HCT116 (cell line): ENCODE measurements at regions not wholly inside any gene's neighbourhood (a gene's known extent, or its start where the extent isn't known, plus 50 kb on each side); places are given as distances from the start of the nearest gene placed in this dataset.
"Not testable (repeated sequence)": the region's sequence is repeated elsewhere in the genome, so short reads cannot be mapped to it uniquely, and the experiment has no call there.

ENCODE experiments used
- ATAC-seq: fragments of 200-7000 bp; cut with Tn5 transposase; 2 replicates; pipeline ENCODE4 v1.9.1; 2020; ENCODE audit warnings: mild to moderate bottlenecking, moderate library complexity
- BruUV-seq: library from RNA; stranded (reverse); fragments of 400-500 nt; replicated peaks from 2 replicates; lab custom pipeline; 2021; lab: Mats Ljungman, UMichigan
- CTCF ChIA-PET: fragments of 300-600 bp; sonication (Branson Sonifier 250); formaldehyde crosslinking; loops from one replicate; lab custom pipeline; 2021; ENCODE audit warnings: antibody characterized with exemption; lab: Charles Lee
- POLR2A ChIA-PET: fragments of 300-600, 350-600 bp; sonication (Branson Sonifier 250); formaldehyde crosslinking; loops from one replicate; lab custom pipeline; 2021; ENCODE audit warnings: antibody characterized with exemption; lab: Charles Lee
- RAD21 ChIA-PET, 2 experiments: fragments of 300-600 bp; sonication (Branson Sonifier 250); formaldehyde crosslinking; loops; one replicate each; lab custom pipeline; 2023; ENCODE audit warnings: low total read pairs in 2 of 2; ENCODE audit not compliant: uncharacterized antibody in 2 of 2, unreplicated experiment in 2 of 2, low non-redundant PET in 1 of 2; lab: Charles Lee
- DNase-seq: peaks from one replicate; pipeline ENCODE4 v3.0.0-alpha.2; 2010; ENCODE audit warnings: low read depth, low spot score
- H2AFZ ChIP-seq: fragments of 200-600 bp; shearing (Covaris generic), sonication (generic); 2 replicates; pipeline ENCODE4 v1.6.1; 2017; ENCODE audit warnings: low read depth, mixed run types, mixed read lengths, antibody characterized with exemption, low read length; ENCODE audit not compliant: poor library complexity, severe bottlenecking
- H3K27ac ChIP-seq: 2 replicates; pipeline ENCODE4 v1.5.1; 2012; ENCODE audit warnings: low read depth, low read length
- H3K27me3 ChIP-seq: fragments of 200-600 bp; sonication (generic); 2 replicates; pipeline ENCODE4 v1.6.1; 2016; ENCODE audit warnings: mixed run types, low read length, mixed read lengths; ENCODE audit not compliant: insufficient read depth
- H3K36me3 ChIP-seq, 2 experiments: fragments of 200-500 bp in 1 of 2; fragments of 200-600 bp in 1 of 2; sonication (Bioruptor generic) in 1 of 2; sonication (generic) in 1 of 2; 2 replicates each; pipeline versions ENCODE4 v1.5.1 to v1.6.1; 2014 to 2016; ENCODE audit warnings: low read length in 2 of 2, inconsistent platforms in 1 of 2, mixed read lengths in 1 of 2, mixed run types in 1 of 2; ENCODE audit not compliant: insufficient read depth in 2 of 2, control insufficient read depth in 1 of 2
- H3K4me1 ChIP-seq, 2 experiments: fragments of 200-600 bp in 1 of 2; sonication (generic) in 1 of 2; 2 replicates each; pipeline versions ENCODE4 v1.5.1 to v1.6.1; 2012 to 2017; ENCODE audit warnings: low read length in 2 of 2, inconsistent platforms in 1 of 2, mild to moderate bottlenecking in 1 of 2, mixed read lengths in 1 of 2, mixed run types in 1 of 2, moderate library complexity in 1 of 2; ENCODE audit not compliant: insufficient read depth in 2 of 2, control insufficient read depth in 1 of 2
- H3K4me2 ChIP-seq: fragments of 200-600 bp; sonication (generic); 2 replicates; pipeline ENCODE4 v1.6.1; 2017; ENCODE audit warnings: mixed run types, low read length, mixed read lengths
- H3K4me3 ChIP-seq, 2 experiments: fragments of 200-600 bp in 1 of 2; sonication (generic) in 1 of 2; replicated peaks in 1 of 2; 2 replicates each; pipeline ENCODE4 v1.5.1; 2011 to 2016; ENCODE audit warnings: low read length in 2 of 2, control low read depth in 1 of 2, low read depth in 1 of 2, mild to moderate bottlenecking in 1 of 2, mixed read lengths in 1 of 2, mixed run types in 1 of 2
- H3K79me2 ChIP-seq: fragments of 200-600 bp; sonication (generic); 2 replicates; pipeline ENCODE4 v1.6.1; 2017; ENCODE audit warnings: mild to moderate bottlenecking, mixed run types, low read length, moderate library complexity, mixed read lengths; ENCODE audit not compliant: insufficient read depth
- H3K9ac ChIP-seq: fragments of 200-600 bp; sonication (generic); 2 replicates; pipeline ENCODE4 v1.6.1; 2016; ENCODE audit warnings: low read length, mixed read lengths
- H3K9me2 ChIP-seq: fragments of 200-600 bp; sonication (generic), shearing (Covaris generic); 2 replicates; pipeline ENCODE4 v1.6.1; 2017; ENCODE audit warnings: mixed run types, mild to moderate bottlenecking, moderate library complexity; ENCODE audit not compliant: insufficient read depth
- H3K9me3 ChIP-seq, 2 experiments: fragments of 200-500 bp in 1 of 2; fragments of 200-600 bp in 1 of 2; sonication (Bioruptor generic) in 1 of 2; sonication (generic) in 1 of 2; 2 replicates each; pipeline ENCODE4 v1.6.1; 2014 to 2017; ENCODE audit warnings: low read length in 2 of 2, mixed read lengths in 2 of 2, inconsistent platforms in 1 of 2, low read depth in 1 of 2, mild to moderate bottlenecking in 1 of 2, mixed run types in 1 of 2, moderate library complexity in 1 of 2; ENCODE audit not compliant: control insufficient read depth in 1 of 2, insufficient read depth in 1 of 2
- H4K20me1 ChIP-seq: fragments of 200-600 bp; sonication (generic), shearing (Covaris generic); 2 replicates; pipeline ENCODE4 v1.6.1; 2017; ENCODE audit warnings: mixed run types, mild to moderate bottlenecking, moderate library complexity; ENCODE audit not compliant: insufficient read depth
- CBX3 ChIP-seq: IDR thresholded peaks from 2 replicates; pipeline ENCODE4 v1.6.1; 2012; ENCODE audit warnings: low read depth
- CTCF ChIP-seq, 3 experiments: fragments of 200-600 bp in 1 of 3; sonication (generic) in 1 of 3; IDR thresholded peaks in 2 of 3; conservative IDR thresholded peaks in 1 of 3; 2 replicates each; pipeline ENCODE4 v1.5.1; 2012 to 2017; ENCODE audit warnings: low read depth in 2 of 3, low read length in 2 of 3, antibody characterized with exemption in 1 of 3, borderline replicate concordance in 1 of 3, control low read depth in 1 of 3, mild to moderate bottlenecking in 1 of 3, mixed read lengths in 1 of 3, mixed run types in 1 of 3, moderate library complexity in 1 of 3; ENCODE audit not compliant: insufficient read depth in 1 of 3
- EGR1 ChIP-seq: IDR thresholded peaks from 2 replicates; pipeline ENCODE4 v1.6.1; 2012; ENCODE audit warnings: low read depth
- EZH2 ChIP-seq: fragments of 200-600 bp; sonication (generic); IDR thresholded peaks from 2 replicates; pipeline ENCODE4 v1.6.1; 2017; ENCODE audit warnings: antibody characterized with exemption, mixed run types
- FOSL1 ChIP-seq: IDR thresholded peaks from 2 replicates; pipeline ENCODE4 v1.6.1; 2012; ENCODE audit warnings: low read depth
- JUND ChIP-seq: IDR thresholded peaks from 2 replicates; pipeline ENCODE4 v1.6.1; 2012
- MAX ChIP-seq: IDR thresholded peaks from 2 replicates; pipeline ENCODE4 v1.6.1; 2012
- POLR2A ChIP-seq: IDR thresholded peaks from 2 replicates; pipeline ENCODE4 v1.7.0; 2011; ENCODE audit warnings: borderline replicate concordance; ENCODE audit not compliant: insufficient read depth, insufficient read length; ENCODE audit errors: extremely low read depth
- POLR2AphosphoS5 ChIP-seq: IDR thresholded peaks from 2 replicates; pipeline ENCODE4 v1.6.1; 2011; ENCODE audit warnings: mild to moderate bottlenecking, low read depth, low read length, moderate library complexity
- RAD21 ChIP-seq: IDR thresholded peaks from 2 replicates; pipeline ENCODE4 v1.6.1; 2012; ENCODE audit warnings: low read depth, mild to moderate bottlenecking
- REST ChIP-seq: IDR thresholded peaks from 2 replicates; pipeline ENCODE4 v1.6.1; 2012; ENCODE audit warnings: low read depth
- SIN3A ChIP-seq: IDR thresholded peaks from 2 replicates; pipeline ENCODE4 v1.6.1; 2012; ENCODE audit warnings: low read depth
- SP1 ChIP-seq: IDR thresholded peaks from 2 replicates; pipeline ENCODE4 v1.6.1; 2012; ENCODE audit warnings: low read depth
- SRF ChIP-seq: IDR thresholded peaks from 2 replicates; pipeline ENCODE4 v1.6.1; 2012; ENCODE audit warnings: low read depth
- YY1 ChIP-seq: IDR thresholded peaks from 2 replicates; pipeline ENCODE4 v1.6.1; 2011; ENCODE audit warnings: low read length, low read depth, moderate library complexity, mild to moderate bottlenecking; ENCODE audit not compliant: insufficient replicate concordance; ENCODE audit errors: extremely low read depth
- ZBTB33 ChIP-seq: IDR thresholded peaks from 2 replicates; pipeline ENCODE4 v1.6.1; 2011; ENCODE audit warnings: mild to moderate bottlenecking, low read length, moderate library complexity; ENCODE audit not compliant: insufficient replicate concordance; ENCODE audit errors: extremely low read depth
- ZFX ChIP-seq: fragments of 450-650 bp; IDR thresholded peaks from 2 replicates; pipeline ENCODE4 v1.6.1; 2017
- ZNF274 ChIP-seq: fragments of 200-500 bp; sonication (Bioruptor generic); IDR thresholded peaks from 2 replicates; pipeline ENCODE4 v1.6.1; 2014; ENCODE audit warnings: mild to moderate bottlenecking, low read depth, low read length, inconsistent platforms
- intact Hi-C: fragments of 100-400 bp; cut with micrococcal nuclease; formaldehyde crosslinking; loops from 2 replicates; pipeline ENCODE4 v1.10.0; 2022

- no TSS peak for BruUV-seq
- Histone ChIP-seq H2AFZ (no peak overlapping the region), H3K27ac (no peak overlapping the region), H3K27me3 (no peaks in the 10 kb centered on the region), H3K9me3 (no peaks in the 10 kb centered on the region), H3K9me2 (no peaks in the 10 kb centered on the region), H4K20me1 (no peaks in the 10 kb centered on the region), H3K4me1 (no peaks in the 10 kb centered on the region), H3K4me3 (no peak overlapping the region), H3K79me2 (no peaks in the 10 kb centered on the region), H3K36me3 (no peaks in the 10 kb centered on the region), H3K4me2 (no peak overlapping the region), H3K9ac (no peak overlapping the region)
- ATAC-seq: no peak
- RAD21 ChIA-PET: no interaction called here
- intact Hi-C loops: no loop called here
- CTCF ChIA-PET: no interaction called here
- POLR2A ChIA-PET: no interaction called here
- TF ChIP-seq JUND: no peak
- no peak for TF ChIP-seq EGR1
- no peak for TF ChIP-seq MAX
- no peak for TF ChIP-seq CBX3
- TF ChIP-seq YY1: no peak
- no peak for TF ChIP-seq POLR2A
- no peak for TF ChIP-seq SP1
- no peak for TF ChIP-seq FOSL1
- no peak for TF ChIP-seq SIN3A
- TF ChIP-seq ZBTB33: no peak
- no peak for TF ChIP-seq RAD21
- TF ChIP-seq ZFX: no peak
- no peak for TF ChIP-seq ZNF274
- TF ChIP-seq REST: no peak
- no peak for TF ChIP-seq SRF
- TF ChIP-seq EZH2: no peak
- no peak for TF ChIP-seq POLR2AphosphoS5
- no peak for TF ChIP-seq CTCF (IDR thresholded peaks at IDR 0.05 in 2 of 3, conservative IDR thresholded peaks at IDR 0.05 in 1 of 3; ENCODE audit: borderline replicate concordance in 1 of 3, insufficient read depth in 1 of 3, low read depth in 2 of 3, low read length in 2 of 3)
- no peak for DNase-seq
These were observed 113.4 kb upstream of the SLITRK5 start for GRCh38 chr13:87557788-87558187.

GRCh38 chr13:87561580-87561979 is 109.6 kb upstream of the SLITRK5 start:
- intact Hi-C loops, H3K4me1 ChIP-seq, H3K27me3 ChIP-seq, H3K36me3 ChIP-seq, BruUV-seq, H3K9me3 ChIP-seq, H3K9ac ChIP-seq, DNase-seq, CTCF ChIA-PET, H2AFZ ChIP-seq, H3K79me2 ChIP-seq, POLR2A ChIA-PET, H3K4me2 ChIP-seq, H3K9me2 ChIP-seq, ATAC-seq, H4K20me1 ChIP-seq, RAD21 ChIA-PET, H3K27ac ChIP-seq, H3K4me3 ChIP-seq: not testable (repeated sequence)
